Trophoblast cell (in vitro differentiated cells and primary cell): ENCODE measurements at regions not wholly inside any gene's neighbourhood (a gene's known extent, or its start where the extent isn't known, plus 50 kb on each side); places are given as distances from the start of the nearest gene placed in this dataset.
A peak's percentile ranks its signal among the peaks of the same experiment; 100 is the strongest.
"Not testable (repeated sequence)": the region's sequence is repeated elsewhere in the genome, so short reads cannot be mapped to it uniquely, and the experiment has no call there.

Experiments used
- DNase-seq, 2 donors: peaks; one replicate each; pipeline ENCODE4 v3.0.0-alpha.2; 2016
- H2AFZ ChIP-seq: 2 replicates; pipeline ENCODE4 v1.6.1; 2013; ENCODE audit warnings: low read length, moderate library complexity, mild to moderate bottlenecking; ENCODE audit not compliant: insufficient read depth, poor library complexity
- H2AK5ac ChIP-seq: 2 replicates; pipeline ENCODE4 v1.6.1; 2013; ENCODE audit warnings: mild to moderate bottlenecking, low read length
- H2BK120ac ChIP-seq: 2 replicates; pipeline ENCODE4 v1.6.1; 2013; ENCODE audit warnings: low read length, mild to moderate bottlenecking, moderate library complexity; ENCODE audit not compliant: insufficient read depth, poor library complexity
- H2BK12ac ChIP-seq: 2 replicates; pipeline ENCODE4 v1.6.1; 2013; ENCODE audit warnings: mild to moderate bottlenecking, low read length, moderate library complexity
- H2BK5ac ChIP-seq: 2 replicates; pipeline ENCODE4 v1.6.1; 2013; ENCODE audit warnings: low read length, low read depth, moderate library complexity, mild to moderate bottlenecking; ENCODE audit not compliant: poor library complexity
- H3K14ac ChIP-seq: 2 replicates; pipeline ENCODE4 v1.6.1; 2013; ENCODE audit warnings: mild to moderate bottlenecking, low read length
- H3K18ac ChIP-seq: 2 replicates; pipeline ENCODE4 v1.6.1; 2013; ENCODE audit warnings: mild to moderate bottlenecking, low read length
- H3K23ac ChIP-seq: 2 replicates; pipeline ENCODE4 v1.6.1; 2013; ENCODE audit warnings: low read length
- H3K27ac ChIP-seq: 2 replicates; pipeline ENCODE4 v1.5.1; 2013; ENCODE audit warnings: low read depth, mild to moderate bottlenecking, inconsistent platforms, low read length, moderate library complexity
- H3K27me3 ChIP-seq: 2 replicates; pipeline ENCODE4 v1.6.1; 2013; ENCODE audit warnings: inconsistent platforms, mild to moderate bottlenecking, low read length, moderate library complexity; ENCODE audit not compliant: insufficient read depth
- H3K36me3 ChIP-seq, 2 experiments: 1 replicate in 1 of 2; 2 replicates in 1 of 2; pipeline ENCODE4 v1.6.1; 2013; ENCODE audit warnings: low read length in 2 of 2, mild to moderate bottlenecking in 2 of 2, moderate library complexity in 1 of 2; ENCODE audit not compliant: insufficient read depth in 2 of 2, control insufficient read depth in 1 of 2
- H3K4ac ChIP-seq: 2 replicates; pipeline ENCODE4 v1.6.1; 2013; ENCODE audit warnings: low read depth, mild to moderate bottlenecking, low read length, moderate library complexity
- H3K4me1 ChIP-seq, 2 experiments: 1 replicate in 1 of 2; 2 replicates in 1 of 2; pipeline ENCODE4 v1.6.1; 2013; ENCODE audit warnings: low read length in 2 of 2, mild to moderate bottlenecking in 2 of 2, moderate library complexity in 1 of 2; ENCODE audit not compliant: insufficient read depth in 2 of 2, control insufficient read depth in 1 of 2
- H3K4me2 ChIP-seq: 2 replicates; pipeline ENCODE4 v1.6.1; 2013; ENCODE audit warnings: inconsistent platforms, mild to moderate bottlenecking, low read length, moderate library complexity
- H3K4me3 ChIP-seq: 2 replicates; pipeline ENCODE4 v1.5.1; 2013; ENCODE audit warnings: mild to moderate bottlenecking, low read depth, low read length, inconsistent platforms
- H3K79me1 ChIP-seq: one replicate; pipeline ENCODE4 v1.6.1; 2013; ENCODE audit warnings: low read length
- H3K79me2 ChIP-seq: 2 replicates; pipeline ENCODE4 v1.6.1; 2013; ENCODE audit warnings: low read length, mild to moderate bottlenecking; ENCODE audit not compliant: control insufficient read depth, insufficient read depth, poor library complexity
- H3K9ac ChIP-seq: 2 replicates; pipeline ENCODE4 v1.6.1; 2013; ENCODE audit warnings: mild to moderate bottlenecking, low read length
- H3K9me3 ChIP-seq: 2 replicates; pipeline ENCODE4 v1.6.1; 2013; ENCODE audit warnings: low read depth, mild to moderate bottlenecking, control low read depth, inconsistent platforms, low read length; ENCODE audit not compliant: insufficient read depth
- H4K12ac ChIP-seq: 2 replicates; pipeline ENCODE4 v1.6.1; 2013; ENCODE audit warnings: low read depth, mild to moderate bottlenecking, low read length, moderate library complexity
- H4K8ac ChIP-seq: 2 replicates; pipeline ENCODE4 v1.6.1; 2013; ENCODE audit warnings: low read depth, mild to moderate bottlenecking, low read length, moderate library complexity
- H4K91ac ChIP-seq: one replicate; pipeline ENCODE4 v1.6.1; 2013; ENCODE audit warnings: low read depth, mild to moderate bottlenecking, low read length, moderate library complexity
- WGBS: extraction: QIAGEN DNeasy Blood & Tissue Kit; methylation state at CpG from one replicate; pipeline ENCODE4 v1.1.7; 2013; ENCODE audit warnings: missing lambda C conversion rate; ENCODE audit not compliant: insufficient read length, insufficient coverage; ENCODE audit errors: extremely low coverage; 5-methylcytosine and 5-hydroxymethylcytosine counted together

GRCh38 chr16:52301026-52301425 is 245.9 kb downstream of the TOX3 start:
- no peak overlapping the region for H3K14ac ChIP-seq
- H4K12ac ChIP-seq = no peak overlapping the region
- no peak overlapping the region for H2AK5ac ChIP-seq
- no peaks in the 10 kb centered on the region for H3K4me1 ChIP-seq
- no peak overlapping the region for H3K18ac ChIP-seq
- no peak overlapping the region for H3K4me2 ChIP-seq
- no peak overlapping the region for H3K4ac ChIP-seq
- H3K79me1 ChIP-seq = no peaks in the 10 kb centered on the region
- H3K9ac ChIP-seq = no peak overlapping the region
- H3K23ac ChIP-seq = no peak overlapping the region
- H3K27ac ChIP-seq = no peak overlapping the region
- H4K8ac ChIP-seq = no peak overlapping the region
- no peak overlapping the region for H3K4me3 ChIP-seq
- no peaks in the 10 kb centered on the region for H3K9me3 ChIP-seq
- no peaks in the 10 kb centered on the region for H3K79me2 ChIP-seq
- no peak overlapping the region for H2BK120ac ChIP-seq
- H3K36me3 ChIP-seq = no peaks in the 10 kb centered on the region
- no peak for DNase-seq
- H2AFZ ChIP-seq = no peak overlapping the region
- no peak overlapping the region for H2BK5ac ChIP-seq
- no CpG with 5 or more reads among the region's 4 CpGs for WGBS
- no peak overlapping the region for H2BK12ac ChIP-seq
- H3K27me3 ChIP-seq = no peaks in the 10 kb centered on the region
- no peak overlapping the region for H4K91ac ChIP-seq

GRCh38 chr16:52298769-52299168 is 248.2 kb downstream of the TOX3 start:
- Histone ChIP-seq H4K12ac (no peak overlapping the region), H3K79me2 (no peaks in the 10 kb centered on the region), H3K18ac (no peak overlapping the region), H2BK12ac (no peak overlapping the region), H3K4ac (no peak overlapping the region), H3K9me3 (no peaks in the 10 kb centered on the region), H2BK120ac (no peak overlapping the region), H3K4me3 (no peak overlapping the region), H3K23ac (no peak overlapping the region), H4K8ac (no peak overlapping the region), H3K4me2 (no peak overlapping the region), H3K14ac (no peak overlapping the region), H2BK5ac (no peak overlapping the region), H3K79me1 (no peaks in the 10 kb centered on the region), H3K9ac (no peak overlapping the region), H2AK5ac (no peak overlapping the region), H3K27me3 (no peaks in the 10 kb centered on the region), H3K4me1 (no peaks in the 10 kb centered on the region), H3K36me3 (no peaks in the 10 kb centered on the region), H4K91ac (no peak overlapping the region), H3K27ac (no peak overlapping the region), H2AFZ (no peak overlapping the region)
- no peak for DNase-seq

GRCh38 chr16:52296706-52297315 is 250.1 kb downstream of the TOX3 start:
- H3K4me2 ChIP-seq, H3K27ac ChIP-seq, H3K9me3 ChIP-seq, H3K14ac ChIP-seq, H2AK5ac ChIP-seq, H3K36me3 ChIP-seq, H3K79me1 ChIP-seq, H3K79me2 ChIP-seq, H4K8ac ChIP-seq, H2BK5ac ChIP-seq, H3K9ac ChIP-seq, H3K18ac ChIP-seq, H4K91ac ChIP-seq, H2BK12ac ChIP-seq, H3K4me3 ChIP-seq, H2AFZ ChIP-seq, H3K23ac ChIP-seq, H2BK120ac ChIP-seq, H3K27me3 ChIP-seq, H3K4me1 ChIP-seq, H4K12ac ChIP-seq, H3K4ac ChIP-seq: not testable (repeated sequence)
- DNase-seq = peak in 1 of 2 donors; percentile 3
- no CpG with 5 or more reads among the region's 4 CpGs for WGBS

- H2BK5ac ChIP-seq = no peak overlapping the region
Measured at GRCh38 chr16:52296076-52296475, 250.9 kb downstream of the TOX3 start.

More at GRCh38 chr16:52296076-52296475, 250.9 kb downstream of the TOX3 start:
- Histone ChIP-seq H3K23ac (no peak overlapping the region), H2BK120ac (no peak overlapping the region), H3K79me2 (no peaks in the 10 kb centered on the region), H3K18ac (no peak overlapping the region), H3K4me3 (no peak overlapping the region), H2BK12ac (no peak overlapping the region), H3K4me2 (no peak overlapping the region), H4K8ac (no peak overlapping the region), H3K27ac (no peak overlapping the region), H3K36me3 (no peaks in the 10 kb centered on the region), H3K14ac (no peak overlapping the region), H3K4ac (no peak overlapping the region), H2AFZ (no peak overlapping the region), H3K27me3 (no peaks in the 10 kb centered on the region), H3K9ac (no peak overlapping the region), H4K12ac (no peak overlapping the region), H3K79me1 (no peaks in the 10 kb centered on the region), H3K4me1 (no peaks in the 10 kb centered on the region), H3K9me3 (no peaks in the 10 kb centered on the region), H2AK5ac (no peak overlapping the region), H4K91ac (no peak overlapping the region)
- no CpG with 5 or more reads among the region's 2 CpGs for WGBS
- no peak for DNase-seq
